ELF-1 (cell line): ENCODE measurements at regions not wholly inside any gene's neighbourhood (a gene's known extent, or its start where the extent isn't known, plus 50 kb on each side); places are given as distances from the start of the nearest gene placed in this dataset.

Experiments used
- DNase-seq: peaks from one replicate; pipeline ENCODE4 v3.0.0-alpha.2; 2016; ENCODE audit warnings: low read depth, low spot score

GRCh38 chr10:21173802-21174714, 276.9 kb upstream of the NEBL start:
- DNase-seq = peak; percentile 69

GRCh38 chr10:21172930-21173801, 276.1 kb upstream of the NEBL start:
- peak; percentile 71 for DNase-seq

- DNase-seq = no peak
These were observed 275.4 kb upstream of the NEBL start for GRCh38 chr10:21172542-21172929.

GRCh38 chr10:21171936-21172541, 274.9 kb upstream of the NEBL start:
- no peak for DNase-seq

- peak; percentile 43 for DNase-seq
These were observed 274.3 kb upstream of the NEBL start for GRCh38 chr10:21171197-21171935.

- peak; percentile 58 for DNase-seq
These were observed 273.1 kb upstream of the NEBL start for GRCh38 chr10:21170216-21170615.

GRCh38 chr10:21169271-21169670, 272.2 kb upstream of the NEBL start:
- DNase-seq = peak; percentile 76

- DNase-seq = no peak
These were observed 270.3 kb upstream of the NEBL start for GRCh38 chr10:21167288-21168010.

- DNase-seq = no peak
These were observed 269.6 kb upstream of the NEBL start for GRCh38 chr10:21166557-21167287.

GRCh38 chr10:21165489-21165888, 268.4 kb upstream of the NEBL start:
- peak; percentile 44 for DNase-seq

- no peak for DNase-seq
These were observed 267.6 kb upstream of the NEBL start for GRCh38 chr10:21164687-21165086.

- DNase-seq = no peak
These were observed 265.8 kb upstream of the NEBL start for GRCh38 chr10:21162948-21163347.

GRCh38 chr10:21161647-21162046, 264.5 kb upstream of the NEBL start:
- peak; percentile 85 for DNase-seq

GRCh38 chr10:21161090-21161625, 264.0 kb upstream of the NEBL start:
- no peak for DNase-seq

- DNase-seq = no peak
These were observed 263.0 kb upstream of the NEBL start for GRCh38 chr10:21160116-21160515.

- no peak for DNase-seq
These were observed 262.6 kb upstream of the NEBL start for GRCh38 chr10:21159669-21160068.

- DNase-seq = no peak
These were observed 261.2 kb upstream of the NEBL start for GRCh38 chr10:21158301-21158700.

GRCh38 chr10:21157664-21158063, 260.6 kb upstream of the NEBL start:
- DNase-seq = no peak

GRCh38 chr10:21150166-21150565, 253.1 kb upstream of the NEBL start:
- DNase-seq = no peak

GRCh38 chr10:21146436-21146789, 249.3 kb upstream of the NEBL start:
- DNase-seq = no peak
